Activated T-helper 1 cell treated with anti-CD3 and anti-CD28 coated beads, Interleukin-2, amount 50 U/mL, for 16 hours (primary cell): ENCODE measurements at regions not wholly inside any gene's neighbourhood (a gene's known extent, or its start where the extent isn't known, plus 50 kb on each side); places are given as distances from the start of the nearest gene placed in this dataset.
"Not testable (repeated sequence)": the region's sequence is repeated elsewhere in the genome, so short reads cannot be mapped to it uniquely, and the experiment has no call there.

Experiments
- DNase-seq, 2 donors: peaks; one replicate each; pipeline ENCODE4 v3.0.0-alpha.2; 2020; ENCODE audit warnings: low read depth in 1 of 2, low spot score in 1 of 2

GRCh38 chr5:83001796-83002381 lies 75.3 kb downstream of the TMEM167A start:
- no peak for DNase-seq

GRCh38 chr5:83000922-83001321 lies 76.3 kb downstream of the TMEM167A start:
- no peak for DNase-seq

GRCh38 chr5:83000428-83000827 lies 76.8 kb downstream of the TMEM167A start:
- DNase-seq = no peak

- DNase-seq = no peak
Observed at GRCh38 chr5:82993416-82993815, 83.8 kb downstream of the TMEM167A start.

DNA sequence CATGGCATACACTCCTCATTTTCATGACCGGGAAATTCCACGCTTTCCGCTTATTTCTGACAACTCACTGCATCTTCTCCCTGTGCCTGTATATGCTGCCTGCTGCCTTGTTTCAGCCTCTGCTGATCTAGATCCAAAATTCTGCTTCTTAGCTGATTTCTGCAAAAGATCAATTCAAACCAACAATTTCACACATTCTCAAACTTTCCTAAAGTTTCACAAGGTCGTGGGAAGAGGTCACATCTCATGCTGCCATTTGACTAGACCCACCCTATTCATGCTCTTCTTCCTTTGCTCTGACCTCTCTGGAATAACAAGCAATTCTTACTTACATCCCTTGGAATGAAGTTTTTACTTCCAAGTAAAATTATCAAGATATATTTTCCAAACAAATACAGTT lies 84.5 kb downstream of the TMEM167A start:
- DNase-seq = no peak

DNA sequence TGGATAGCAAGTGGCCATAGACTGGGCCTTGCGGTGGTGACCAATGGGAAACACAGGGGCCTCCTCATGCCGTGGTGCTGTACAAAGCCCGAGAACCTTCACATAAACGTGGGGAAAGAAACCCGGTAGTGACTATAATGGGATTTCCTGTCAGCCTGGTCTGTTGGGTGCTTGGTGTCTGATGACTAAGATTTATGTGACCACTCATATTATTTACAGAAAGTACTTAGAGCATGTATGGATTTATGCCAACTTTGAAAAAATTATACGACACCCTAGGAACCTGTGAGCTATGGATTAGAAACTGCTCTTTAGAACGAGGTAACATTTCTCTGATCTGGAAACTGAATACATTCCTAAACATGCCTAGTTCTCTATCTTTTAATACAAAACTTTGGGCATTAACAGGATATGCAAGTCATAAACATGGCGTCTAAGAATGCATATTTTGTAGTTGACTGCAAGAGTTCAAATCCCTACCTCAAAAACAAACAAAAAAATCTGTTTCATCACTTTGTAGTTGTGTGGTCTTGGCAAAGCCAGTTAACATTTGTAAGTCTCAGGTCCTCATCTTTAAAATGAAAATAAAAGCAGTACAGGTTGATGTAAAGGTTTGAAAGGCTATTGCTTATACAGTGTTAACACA lies 85.4 kb downstream of the TMEM167A start:
- DNase-seq = no peak

DNA sequence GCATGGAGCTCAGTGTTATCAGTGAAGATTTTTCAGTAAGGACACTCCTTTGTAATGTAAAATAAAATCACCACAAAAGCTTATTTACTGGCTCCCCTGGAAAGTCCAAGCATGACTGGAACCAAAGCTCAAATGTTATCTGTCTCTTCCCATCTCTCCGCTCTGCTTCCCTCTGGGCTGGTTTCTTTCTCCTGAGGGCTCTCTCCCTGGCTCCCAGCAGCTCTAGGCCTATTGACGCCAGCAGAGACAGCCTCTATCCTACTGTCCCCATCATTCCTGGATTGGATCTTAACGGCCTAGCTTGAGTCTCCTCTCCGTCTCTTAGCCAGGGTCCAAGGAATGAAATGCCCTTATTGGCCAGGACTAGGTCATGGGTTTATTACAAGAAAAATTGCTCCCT lies 86.1 kb downstream of the TMEM167A start:
- DNase-seq = no peak

- DNase-seq = no peak
Observed at GRCh38 chr5:82987188-82987587, 90.0 kb downstream of the TMEM167A start.

DNA sequence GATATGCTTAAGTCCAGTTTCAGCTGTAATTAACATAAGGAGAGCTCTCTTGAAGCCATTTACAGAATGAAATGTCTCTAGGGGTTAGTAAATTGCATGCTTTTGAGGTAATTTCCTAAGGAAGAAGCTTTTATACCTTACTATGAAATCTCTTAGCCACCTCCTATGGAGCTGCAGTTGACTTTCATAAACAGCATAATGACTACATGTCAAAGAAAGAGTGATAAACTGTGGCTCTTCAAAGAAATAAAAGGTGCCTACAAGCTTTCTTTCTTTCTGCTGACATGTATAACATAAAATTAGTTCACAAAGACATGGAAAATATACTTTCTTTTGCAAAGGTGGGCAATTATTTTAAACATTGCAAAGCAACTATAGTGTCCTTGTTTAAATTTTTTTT lies 90.8 kb downstream of the TMEM167A start:
- DNase-seq = no peak

DNA sequence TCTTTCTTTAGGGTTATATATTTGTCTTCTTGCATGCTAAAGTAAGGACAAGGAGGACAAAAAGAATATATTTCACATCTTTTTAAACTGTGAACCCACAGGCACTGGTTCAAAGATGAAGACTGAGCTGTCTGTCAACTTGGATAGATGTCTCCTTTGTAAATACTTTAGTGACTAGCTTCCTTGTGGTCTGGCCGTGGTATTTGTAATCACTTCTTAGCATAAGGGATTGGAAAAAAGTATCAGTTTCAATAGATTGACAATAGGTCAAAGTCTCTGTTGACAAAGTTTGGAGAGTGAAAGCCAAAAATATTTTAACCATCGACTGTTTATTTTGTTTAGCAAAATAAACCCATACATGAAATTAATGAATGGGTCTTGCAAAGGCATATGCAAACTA lies 91.4 kb downstream of the TMEM167A start:
- DNase-seq = no peak

GRCh38 chr5:82984786-82985735 lies 92.1 kb downstream of the TMEM167A start:
- DNase-seq = no peak

DNA sequence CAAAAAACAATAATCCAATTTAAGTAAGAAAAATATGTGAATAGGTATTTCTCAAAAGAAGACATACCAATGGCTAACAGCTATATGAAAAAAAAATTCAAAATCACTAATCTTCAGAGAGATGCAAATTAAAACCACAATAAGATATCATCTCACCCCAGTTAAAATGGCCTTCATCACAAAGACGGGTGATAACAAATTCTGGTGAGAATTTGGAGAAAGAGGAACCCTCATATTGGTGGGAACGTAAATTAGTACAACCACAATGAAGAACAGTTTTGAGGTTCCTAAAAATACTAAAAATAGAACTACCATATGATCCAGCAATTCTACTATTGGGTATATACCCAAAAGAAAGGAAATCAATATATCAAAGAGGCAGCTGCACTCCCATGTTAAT lies 94.3 kb downstream of the TMEM167A start:
- DNase-seq = no peak

- not testable (repeated sequence) for DNase-seq
Observed at GRCh38 chr5:82976887-82977286, 100.3 kb downstream of the TMEM167A start.

DNA sequence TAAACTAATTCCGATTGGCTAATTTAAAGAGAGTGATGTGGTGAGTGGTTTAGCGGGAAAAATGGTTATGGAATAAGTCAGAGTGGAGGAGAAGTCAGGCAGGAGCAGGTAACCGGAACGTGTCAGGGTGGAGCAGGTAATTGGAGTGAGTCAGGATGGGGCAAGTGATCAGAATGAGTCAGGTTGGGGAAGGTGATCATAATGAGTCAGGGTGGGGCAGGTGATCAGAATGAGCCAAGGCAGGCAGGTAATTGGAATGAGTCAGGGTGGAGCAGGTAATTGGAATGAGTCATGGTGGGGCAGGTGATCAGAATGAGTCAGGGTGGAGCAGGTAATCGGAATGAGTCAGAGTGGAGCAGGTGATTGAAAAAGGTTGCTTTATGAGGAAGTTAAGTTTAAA lies 101.4 kb downstream of the TMEM167A start:
- no peak for DNase-seq

GRCh38 chr5:82975396-82975795 lies 101.8 kb downstream of the TMEM167A start:
- no peak for DNase-seq

DNA sequence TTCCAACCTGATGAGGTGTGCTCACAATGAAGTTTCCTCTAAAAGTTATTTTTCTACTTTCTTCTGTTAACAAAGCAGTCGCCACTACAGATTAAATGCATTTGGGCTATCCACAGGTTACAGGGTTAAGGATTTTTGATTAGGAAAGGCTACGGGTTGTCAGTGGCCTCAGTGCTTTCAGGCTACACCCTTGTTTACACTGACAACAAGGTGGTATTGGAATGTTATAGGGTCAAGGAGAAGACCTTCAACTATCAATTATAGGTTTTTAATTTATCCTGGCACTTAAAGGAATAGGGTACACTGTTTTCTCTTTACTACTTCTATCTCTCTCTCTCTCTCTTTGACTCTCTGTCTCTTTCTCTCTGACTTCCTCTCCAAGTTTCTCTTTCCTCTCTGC lies 102.8 kb downstream of the TMEM167A start:
- DNase-seq = not testable (repeated sequence)

DNA sequence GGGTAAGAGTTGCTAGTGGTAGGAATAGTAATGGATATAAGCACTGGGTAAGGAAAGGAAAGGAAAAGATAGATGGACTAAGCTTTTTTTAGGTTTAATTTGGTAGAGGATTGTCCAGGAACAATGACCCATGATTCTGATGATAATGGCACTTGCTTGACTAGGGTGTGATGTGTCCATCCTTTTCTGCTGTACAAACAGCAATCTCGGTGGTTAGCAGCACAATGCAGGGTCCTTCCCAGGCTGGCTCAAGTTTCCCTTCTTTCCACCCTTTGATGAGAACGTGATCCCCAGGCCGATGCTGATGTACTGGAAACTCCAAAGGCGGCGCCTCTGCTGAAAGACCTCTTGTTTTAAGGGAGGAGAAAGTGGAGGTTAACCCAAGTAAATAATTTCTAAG lies 105.3 kb downstream of the TMEM167A start:
- no peak for DNase-seq

DNA sequence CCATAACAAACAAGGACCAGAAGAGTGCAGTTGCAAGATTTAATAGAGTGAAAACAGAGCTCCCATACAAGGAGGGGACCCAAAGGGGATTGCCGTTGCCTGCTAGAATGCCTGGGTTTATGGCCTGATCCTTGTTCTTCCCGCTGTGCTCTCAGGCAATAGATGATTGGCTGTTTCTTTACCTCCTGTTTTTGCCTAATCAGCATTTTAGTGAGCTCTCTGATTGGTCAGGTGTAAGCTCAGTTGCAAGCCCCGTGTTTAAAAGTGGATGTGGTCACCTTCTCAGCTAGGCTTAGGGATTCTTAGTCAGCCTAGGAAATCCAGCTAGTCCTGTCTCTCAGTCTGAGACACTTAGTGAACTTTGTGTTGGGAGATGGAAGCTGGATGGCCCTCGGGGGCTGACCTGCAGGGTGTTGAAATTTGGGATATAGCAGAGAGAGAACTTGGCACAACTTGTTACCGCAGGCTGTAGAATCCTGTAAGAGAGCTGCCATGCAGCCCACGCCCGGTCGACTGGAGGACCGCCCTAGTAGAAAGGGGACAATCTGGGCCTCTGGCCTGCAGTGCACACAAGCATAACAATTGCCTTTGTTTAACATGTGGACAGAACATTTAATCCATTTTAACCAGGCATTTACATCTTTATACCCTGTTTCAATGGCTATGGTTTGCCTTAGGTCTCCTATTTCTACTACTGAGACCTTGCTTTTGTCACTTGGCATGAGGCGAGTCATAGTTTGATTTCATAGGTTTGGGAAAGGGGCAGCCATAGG lies 106.0 kb downstream of the TMEM167A start:
- not testable (repeated sequence) for DNase-seq

- not testable (repeated sequence) for DNase-seq
Observed at GRCh38 chr5:82969221-82969976, 107.8 kb downstream of the TMEM167A start.

- no peak for DNase-seq
Observed at GRCh38 chr5:82967072-82967471, 110.1 kb downstream of the TMEM167A start.

DNA sequence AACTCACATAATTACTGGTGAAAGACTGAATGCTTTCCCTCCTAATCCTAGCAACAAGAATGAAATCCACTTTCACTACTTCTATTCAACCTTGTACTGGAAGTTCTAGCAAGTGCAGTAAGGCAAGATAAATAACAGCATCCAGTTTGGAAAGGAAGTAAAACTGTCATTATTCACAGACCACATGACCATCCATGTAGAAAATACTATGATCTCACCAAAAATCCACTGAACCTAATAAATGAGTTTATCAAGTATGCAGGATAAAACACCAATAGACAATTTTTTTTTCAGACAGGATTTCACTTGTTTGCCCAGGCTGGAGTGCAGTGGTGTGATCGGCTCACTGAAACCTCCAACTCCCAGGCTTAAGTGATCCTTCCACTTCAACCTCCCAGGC lies 117.7 kb downstream of the TMEM167A start:
- no peak for DNase-seq
